ENCODE measurements at regions not wholly inside any gene's neighbourhood (a gene's known extent, or its start where the extent isn't known, plus 50 kb on each side); places are given as distances from the start of the nearest gene placed in this dataset.
"Not testable (repeated sequence)": the region's sequence is repeated elsewhere in the genome, so short reads cannot be mapped to it uniquely, and the experiment has no call there.

GRCh38 chr6:170037541-170038250 lies 253.2 kb downstream of the DLL1 start:
- intact Hi-C loops (cut with micrococcal nuclease) = no loop called here
- Mint-ChIP-seq H3K27me3 (no peaks in the 10 kb centered on the region), H3K36me3 (peaks cover 3% of the 10 kb centered on the region), H3K4me1 (ENCODE audit: low read depth) (no peaks in the 10 kb centered on the region), H3K27ac (no peak overlapping the region), H3K9me3 (peaks cover 22% of the 10 kb centered on the region), H3K4me3 (no peak overlapping the region)
- POLR2A ChIA-PET = no interaction called here
- DNase-seq = no peak
- CTCF ChIA-PET = no interaction called here

GRCh38 chr6:170036916-170037315 lies 254.0 kb downstream of the DLL1 start:
- H3K4me3 Mint-ChIP-seq = no peak overlapping the region
- H3K4me1 Mint-ChIP-seq (ENCODE audit: low read depth) = no peaks in the 10 kb centered on the region
- H3K9me3 Mint-ChIP-seq = peaks cover 22% of the 10 kb centered on the region
- ChIA-PET POLR2A (no interaction called here), CTCF (no interaction called here)
- H3K36me3 Mint-ChIP-seq = peaks cover 3% of the 10 kb centered on the region
- no peaks in the 10 kb centered on the region for H3K27me3 Mint-ChIP-seq
- no peak overlapping the region for H3K27ac Mint-ChIP-seq
- DNase-seq = no peak
- intact Hi-C loops (cut with micrococcal nuclease) = no loop called here

- CTCF ChIA-PET; H3K27ac Mint-ChIP-seq; H3K4me1 Mint-ChIP-seq (ENCODE audit: low read depth); POLR2A ChIA-PET; DNase-seq; H3K36me3 Mint-ChIP-seq; H3K27me3 Mint-ChIP-seq; H3K4me3 Mint-ChIP-seq; intact Hi-C loops (cut with micrococcal nuclease): not testable (repeated sequence)
- H3K9me3 Mint-ChIP-seq = peaks cover 22% of the 10 kb centered on the region
Measured at GRCh38 chr6:170036367-170036766, 254.5 kb downstream of the DLL1 start.

DNA sequence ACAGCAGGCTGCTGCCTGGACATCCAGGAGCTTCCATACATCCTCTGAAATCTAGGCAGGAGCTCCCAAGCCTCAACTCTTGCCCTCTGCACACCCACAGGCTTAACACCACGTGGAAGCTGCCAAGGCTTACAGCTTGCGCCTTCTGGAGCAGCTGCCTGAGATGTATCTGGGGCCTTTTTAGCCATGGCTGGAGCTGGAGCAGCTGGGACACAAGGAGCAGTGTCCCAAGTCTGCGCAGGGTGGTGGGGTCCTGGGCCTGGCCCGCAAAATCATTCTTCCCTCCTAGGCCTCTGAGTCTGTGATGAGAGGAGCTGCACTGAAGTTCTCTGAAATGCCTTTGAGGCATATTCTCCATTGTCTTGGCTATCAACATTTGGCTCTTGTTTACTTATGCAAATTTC lies 255.0 kb downstream of the DLL1 start:
- H3K4me1 Mint-ChIP-seq (ENCODE audit: low read depth) = no peaks in the 10 kb centered on the region
- no peak for DNase-seq
- H3K27me3 Mint-ChIP-seq = no peaks in the 10 kb centered on the region
- H3K4me3 Mint-ChIP-seq = no peak overlapping the region
- no peak overlapping the region for H3K27ac Mint-ChIP-seq
- ChIA-PET POLR2A (no interaction called here), CTCF (no interaction called here)
- peaks cover 22% of the 10 kb centered on the region for H3K9me3 Mint-ChIP-seq
- intact Hi-C loops (cut with micrococcal nuclease) = no loop called here
- peaks cover 3% of the 10 kb centered on the region for H3K36me3 Mint-ChIP-seq

DNA sequence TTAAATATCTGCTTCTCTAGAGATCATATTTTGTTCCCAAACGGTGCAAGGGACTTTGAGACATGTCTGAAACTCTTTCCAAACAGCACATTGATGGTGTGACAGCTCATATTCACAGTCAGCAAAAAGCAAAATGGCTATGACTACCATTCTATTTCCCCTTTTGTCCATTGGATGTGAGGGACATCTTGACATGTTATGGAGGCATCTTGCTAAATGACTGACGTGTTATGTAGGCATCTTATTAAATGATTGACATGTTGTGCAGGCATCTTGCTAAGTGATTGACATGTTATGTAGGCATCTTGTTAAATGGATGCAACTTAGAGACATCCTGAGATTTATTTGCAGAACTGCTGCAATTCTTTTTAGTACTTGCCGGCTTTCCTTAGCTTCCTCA lies 255.8 kb downstream of the DLL1 start:
- Mint-ChIP-seq H3K27ac (no peak overlapping the region), H3K4me3 (no peak overlapping the region), H3K9me3 (peaks cover 22% of the 10 kb centered on the region), H3K4me1 (ENCODE audit: low read depth) (no peaks in the 10 kb centered on the region), H3K36me3 (peaks cover 3% of the 10 kb centered on the region), H3K27me3 (no peaks in the 10 kb centered on the region)
- ChIA-PET POLR2A (no interaction called here), CTCF (no interaction called here)
- no peak for DNase-seq
- intact Hi-C loops (cut with micrococcal nuclease) = no loop called here

GRCh38 chr6:170034294-170034693 lies 256.6 kb downstream of the DLL1 start:
- intact Hi-C loops (cut with micrococcal nuclease) = no loop called here
- POLR2A ChIA-PET = no interaction called here
- DNase-seq = no peak
- CTCF ChIA-PET = no interaction called here
- H3K27ac Mint-ChIP-seq = no peak overlapping the region
- H3K4me1 Mint-ChIP-seq (ENCODE audit: low read depth) = no peaks in the 10 kb centered on the region
- peaks cover 3% of the 10 kb centered on the region for H3K36me3 Mint-ChIP-seq
- no peak overlapping the region for H3K4me3 Mint-ChIP-seq
- H3K27me3 Mint-ChIP-seq = no peaks in the 10 kb centered on the region
- peaks cover 22% of the 10 kb centered on the region for H3K9me3 Mint-ChIP-seq

- no peaks in the 10 kb centered on the region for H3K27me3 Mint-ChIP-seq
- H3K36me3 Mint-ChIP-seq = peaks cover 3% of the 10 kb centered on the region
- intact Hi-C loops (cut with micrococcal nuclease) = no loop called here
- no peaks in the 10 kb centered on the region for H3K4me1 Mint-ChIP-seq (ENCODE audit: low read depth)
- no peak overlapping the region for H3K27ac Mint-ChIP-seq
- ChIA-PET POLR2A (no interaction called here), CTCF (no interaction called here)
- H3K9me3 Mint-ChIP-seq = peaks cover 22% of the 10 kb centered on the region
- no peak for DNase-seq
- no peak overlapping the region for H3K4me3 Mint-ChIP-seq
Measured at GRCh38 chr6:170033666-170034065, 257.2 kb downstream of the DLL1 start.

DNA sequence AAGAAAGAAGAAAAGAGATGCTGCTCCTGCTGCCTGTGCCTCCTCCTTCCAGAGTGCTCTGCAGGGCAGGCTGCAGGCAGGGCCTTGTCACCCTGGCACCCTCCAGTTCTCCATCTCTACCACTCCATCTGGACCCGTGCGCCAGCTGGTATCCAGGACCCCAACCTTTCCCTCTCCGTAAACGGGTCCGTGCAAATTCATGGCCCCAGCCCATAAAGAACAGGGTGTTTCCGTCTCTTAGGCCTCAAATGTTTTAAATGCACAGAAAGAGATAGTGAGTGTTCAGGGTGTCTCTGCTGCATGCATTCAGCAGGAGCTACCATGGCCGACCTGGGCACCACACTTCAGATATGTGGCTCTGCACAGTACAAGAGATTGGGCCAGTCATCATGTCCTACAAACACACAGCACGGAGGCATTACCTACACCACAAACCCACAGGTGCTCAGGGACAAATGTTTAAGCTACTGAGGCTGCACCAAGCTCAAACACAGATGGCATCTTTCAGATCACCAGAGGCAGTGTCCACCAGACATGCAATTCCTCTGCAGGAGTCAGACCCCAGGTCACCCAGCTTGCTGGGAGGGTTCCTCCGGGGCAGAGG lies 258.1 kb downstream of the DLL1 start:
- Mint-ChIP-seq H3K27ac (no peak overlapping the region), H3K4me1 (ENCODE audit: low read depth) (no peaks in the 10 kb centered on the region), H3K9me3 (peaks cover 22% of the 10 kb centered on the region), H3K27me3 (no peaks in the 10 kb centered on the region), H3K4me3 (no peak overlapping the region), H3K36me3 (peaks cover 3% of the 10 kb centered on the region)
- intact Hi-C loops (cut with micrococcal nuclease) = no loop called here
- ChIA-PET POLR2A (no interaction called here), CTCF (no interaction called here)
- no peak for DNase-seq

DNA sequence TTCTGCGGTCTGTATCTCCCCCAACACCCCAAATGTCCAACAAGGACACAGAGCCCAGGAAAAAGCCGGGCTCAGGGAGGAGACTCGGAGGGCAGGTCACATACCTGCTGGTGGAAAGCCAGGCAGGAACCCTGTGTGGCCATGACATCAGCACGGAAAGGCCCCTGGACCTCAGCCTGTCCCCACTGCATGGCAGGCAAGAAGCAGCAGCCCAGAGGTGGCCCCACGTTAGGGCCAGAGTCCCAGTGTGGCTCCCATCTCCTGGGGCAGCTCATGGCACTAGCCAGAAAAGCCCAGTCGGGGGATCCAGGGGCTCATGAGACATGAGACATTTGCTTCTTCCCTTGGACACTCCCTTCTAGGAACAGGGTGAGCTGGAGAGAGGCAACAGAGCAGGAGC lies 258.7 kb downstream of the DLL1 start:
- Mint-ChIP-seq H3K27ac (no peak overlapping the region), H3K27me3 (no peaks in the 10 kb centered on the region), H3K9me3 (peaks cover 22% of the 10 kb centered on the region), H3K4me1 (ENCODE audit: low read depth) (no peaks in the 10 kb centered on the region), H3K4me3 (no peak overlapping the region), H3K36me3 (peaks cover 3% of the 10 kb centered on the region)
- intact Hi-C loops (cut with micrococcal nuclease) = no loop called here
- ChIA-PET CTCF (no interaction called here), POLR2A (no interaction called here)
- DNase-seq = no peak

DNA sequence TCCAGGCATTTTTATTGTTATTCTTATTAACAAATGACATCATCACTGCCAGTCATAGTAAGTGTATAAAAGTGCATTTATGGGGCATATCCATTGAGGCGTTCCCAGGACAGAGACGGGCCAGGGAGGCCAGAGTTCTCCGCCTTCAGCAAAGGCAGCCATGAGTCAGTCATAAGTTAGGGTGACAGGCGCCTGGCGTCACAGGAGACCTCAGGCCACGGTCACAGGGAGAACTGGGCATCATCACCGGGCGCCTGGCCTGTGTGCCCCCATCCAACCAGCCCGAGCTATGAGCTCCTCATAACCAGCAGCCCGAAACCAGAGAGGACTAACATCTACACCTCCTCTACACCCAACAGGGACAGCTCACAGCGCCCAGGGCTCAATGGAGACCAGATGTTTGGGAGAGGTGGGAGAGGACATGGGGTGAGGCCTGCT lies 259.2 kb downstream of the DLL1 start:
- POLR2A ChIA-PET = no interaction called here
- no peak for DNase-seq
- no peaks in the 10 kb centered on the region for H3K4me1 Mint-ChIP-seq (ENCODE audit: low read depth)
- CTCF ChIA-PET = no interaction called here
- H3K27me3 Mint-ChIP-seq = no peaks in the 10 kb centered on the region
- H3K36me3 Mint-ChIP-seq = peaks cover 3% of the 10 kb centered on the region
- intact Hi-C loops (cut with micrococcal nuclease) = no loop called here
- peaks cover 20% of the 10 kb centered on the region for H3K9me3 Mint-ChIP-seq
- H3K27ac Mint-ChIP-seq = no peak overlapping the region
- H3K4me3 Mint-ChIP-seq = no peak overlapping the region

DNA sequence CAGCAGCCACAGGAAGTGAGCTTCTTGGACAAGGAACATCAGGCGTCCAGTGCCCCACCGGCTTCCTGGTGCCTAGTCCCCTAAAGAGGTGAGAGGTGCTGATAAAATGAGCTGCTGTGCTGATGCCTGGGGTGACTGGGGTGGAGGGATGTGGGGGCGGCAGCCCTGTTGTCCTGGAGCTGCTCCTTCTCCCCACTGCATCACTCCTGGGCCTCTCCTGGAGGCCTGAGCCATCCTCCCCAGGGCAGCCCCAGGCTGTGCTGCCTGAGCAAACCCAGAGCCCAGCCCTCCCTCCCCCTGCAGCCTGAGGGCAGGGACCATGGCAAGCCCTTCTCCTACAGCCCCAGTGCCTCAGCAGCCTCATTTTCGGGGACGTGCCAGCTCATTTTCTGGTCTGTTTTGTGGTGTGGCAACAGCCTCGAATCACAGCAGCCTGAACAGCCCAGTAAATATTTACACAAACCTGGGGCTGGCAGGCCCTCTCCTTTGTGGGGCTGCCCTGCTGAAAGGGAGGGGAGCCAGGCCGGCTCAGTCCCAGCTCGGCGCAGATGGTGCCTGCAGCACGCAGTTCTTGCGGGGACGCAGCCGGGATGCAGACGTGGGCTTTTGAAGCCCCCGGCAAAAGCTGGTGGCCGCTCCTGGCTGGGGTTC lies 259.9 kb downstream of the DLL1 start:
- intact Hi-C loops (cut with micrococcal nuclease) = no loop called here
- H3K36me3 Mint-ChIP-seq = no peaks in the 10 kb centered on the region
- no peak overlapping the region for H3K4me3 Mint-ChIP-seq
- no peak overlapping the region for H3K27ac Mint-ChIP-seq
- peaks cover 13% of the 10 kb centered on the region for H3K9me3 Mint-ChIP-seq
- ChIA-PET CTCF (no interaction called here), POLR2A (no interaction called here)
- no peaks in the 10 kb centered on the region for H3K4me1 Mint-ChIP-seq (ENCODE audit: low read depth)
- DNase-seq = no peak
- H3K27me3 Mint-ChIP-seq = no peaks in the 10 kb centered on the region

GRCh38 chr6:170030284-170030815 lies 260.5 kb downstream of the DLL1 start:
- intact Hi-C loops (cut with micrococcal nuclease) = no loop called here
- DNase-seq = no peak
- Mint-ChIP-seq H3K36me3 (no peaks in the 10 kb centered on the region), H3K27ac (no peak overlapping the region), H3K27me3 (no peaks in the 10 kb centered on the region), H3K4me1 (ENCODE audit: low read depth) (no peaks in the 10 kb centered on the region), H3K4me3 (no peak overlapping the region), H3K9me3 (peaks cover 10% of the 10 kb centered on the region)
- POLR2A ChIA-PET = no interaction called here
- CTCF ChIA-PET = no interaction called here
